Loucy (cell line): ENCODE measurements at regions not wholly inside any gene's neighbourhood (a gene's known extent, or its start where the extent isn't known, plus 50 kb on each side); places are given as distances from the start of the nearest gene placed in this dataset.

Source experiments
- EZH2phosphoT487 ChIP-seq: fragments of 200-600 bp; IDR thresholded peaks from 2 replicates; pipeline ENCODE4 v1.6.1; 2018; ENCODE audit warnings: antibody characterized with exemption, mild to moderate bottlenecking, moderate library complexity, borderline replicate concordance
- TF ChIP-seq, protein P1 (sequence below): fragments of 200-600 bp; sonication (generic); conservative IDR thresholded peaks from 2 replicates; pipeline ENCODE4 v1.5.1; 2014; ENCODE audit warnings: mild to moderate bottlenecking, antibody characterized with exemption, low read length

DNA sequence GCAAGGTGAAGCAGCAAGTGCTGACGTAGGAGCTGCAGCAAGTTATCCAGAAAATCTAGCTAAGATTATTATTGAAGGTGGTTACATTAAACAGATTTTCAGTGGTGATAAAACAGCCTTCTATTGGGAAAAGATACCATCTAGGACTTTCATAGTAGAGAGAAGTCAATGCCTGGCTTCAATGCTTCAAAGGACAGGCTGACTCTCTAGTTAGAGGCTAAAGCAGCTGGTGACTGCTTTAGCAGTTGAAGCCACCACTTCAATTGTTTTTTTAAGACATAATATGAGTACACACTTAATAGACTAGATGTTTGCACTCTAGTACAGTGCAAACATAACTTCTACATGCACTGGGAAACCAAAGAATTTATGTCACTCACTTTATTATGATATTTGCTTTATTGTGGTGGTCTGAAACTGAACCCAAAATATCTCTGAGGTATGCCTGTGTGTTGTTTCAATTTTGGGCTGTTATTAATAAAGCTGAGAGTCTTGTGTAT is 1026.9 kb upstream of the FOXG1 start:
- TF ChIP-seq, protein P1, sequence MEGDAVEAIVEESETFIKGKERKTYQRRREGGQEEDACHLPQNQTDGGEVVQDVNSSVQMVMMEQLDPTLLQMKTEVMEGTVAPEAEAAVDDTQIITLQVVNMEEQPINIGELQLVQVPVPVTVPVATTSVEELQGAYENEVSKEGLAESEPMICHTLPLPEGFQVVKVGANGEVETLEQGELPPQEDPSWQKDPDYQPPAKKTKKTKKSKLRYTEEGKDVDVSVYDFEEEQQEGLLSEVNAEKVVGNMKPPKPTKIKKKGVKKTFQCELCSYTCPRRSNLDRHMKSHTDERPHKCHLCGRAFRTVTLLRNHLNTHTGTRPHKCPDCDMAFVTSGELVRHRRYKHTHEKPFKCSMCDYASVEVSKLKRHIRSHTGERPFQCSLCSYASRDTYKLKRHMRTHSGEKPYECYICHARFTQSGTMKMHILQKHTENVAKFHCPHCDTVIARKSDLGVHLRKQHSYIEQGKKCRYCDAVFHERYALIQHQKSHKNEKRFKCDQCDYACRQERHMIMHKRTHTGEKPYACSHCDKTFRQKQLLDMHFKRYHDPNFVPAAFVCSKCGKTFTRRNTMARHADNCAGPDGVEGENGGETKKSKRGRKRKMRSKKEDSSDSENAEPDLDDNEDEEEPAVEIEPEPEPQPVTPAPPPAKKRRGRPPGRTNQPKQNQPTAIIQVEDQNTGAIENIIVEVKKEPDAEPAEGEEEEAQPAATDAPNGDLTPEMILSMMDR = no peak
- TF ChIP-seq EZH2phosphoT487 = no peak
